Ovary (tissue), 3 donors: ENCODE measurements at regions not wholly inside any gene's neighbourhood (a gene's known extent, or its start where the extent isn't known, plus 50 kb on each side); places are given as distances from the start of the nearest gene placed in this dataset.

Source experiments
- EP300 ChIP-seq: sonication (generic); formaldehyde crosslinking; IDR thresholded peaks from one replicate; pipeline ENCODE4 v1.6.1; 2017; ENCODE audit warnings: antibody characterized with exemption
- POLR2A ChIP-seq: fragments of 450-650 bp; IDR thresholded peaks from one replicate; pipeline ENCODE4 v1.6.1; 2017; ENCODE audit warnings: antibody characterized with exemption, mild to moderate bottlenecking, moderate library complexity
- TF ChIP-seq, protein P1 (sequence below), 3 donors: fragments of 450-650 bp in 2 of 3; fragments of 200-600 bp in 1 of 3; IDR thresholded peaks; one replicate each; pipeline versions ENCODE4 v1.5.1 to v1.8.0; 2016 to 2022; ENCODE audit warnings: antibody characterized with exemption in 3 of 3, mild to moderate bottlenecking in 1 of 3
- donor health status: DM: no; HTN: no; CAD: no.

DNA sequence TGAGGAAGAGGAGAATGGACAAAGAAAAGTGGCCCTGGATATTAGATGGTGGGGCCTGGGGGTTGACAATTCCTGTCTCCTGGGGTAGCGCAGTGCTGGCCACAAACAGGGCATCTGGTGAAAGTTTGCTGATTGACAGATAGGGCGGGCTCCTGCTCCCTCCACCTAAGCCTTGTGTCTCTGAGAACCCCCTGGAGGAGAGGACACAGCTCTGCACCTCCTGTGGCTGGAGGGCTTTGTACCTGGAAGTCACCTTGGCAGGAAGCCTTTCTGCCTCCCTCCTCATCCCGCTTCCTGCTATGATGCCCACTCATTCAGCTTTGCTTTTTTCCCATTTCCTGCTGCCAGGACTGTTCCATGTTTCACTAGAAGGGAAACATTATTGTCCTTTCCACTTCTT lies 72.4 kb downstream of the RHOB start:
- TF ChIP-seq, protein P1, sequence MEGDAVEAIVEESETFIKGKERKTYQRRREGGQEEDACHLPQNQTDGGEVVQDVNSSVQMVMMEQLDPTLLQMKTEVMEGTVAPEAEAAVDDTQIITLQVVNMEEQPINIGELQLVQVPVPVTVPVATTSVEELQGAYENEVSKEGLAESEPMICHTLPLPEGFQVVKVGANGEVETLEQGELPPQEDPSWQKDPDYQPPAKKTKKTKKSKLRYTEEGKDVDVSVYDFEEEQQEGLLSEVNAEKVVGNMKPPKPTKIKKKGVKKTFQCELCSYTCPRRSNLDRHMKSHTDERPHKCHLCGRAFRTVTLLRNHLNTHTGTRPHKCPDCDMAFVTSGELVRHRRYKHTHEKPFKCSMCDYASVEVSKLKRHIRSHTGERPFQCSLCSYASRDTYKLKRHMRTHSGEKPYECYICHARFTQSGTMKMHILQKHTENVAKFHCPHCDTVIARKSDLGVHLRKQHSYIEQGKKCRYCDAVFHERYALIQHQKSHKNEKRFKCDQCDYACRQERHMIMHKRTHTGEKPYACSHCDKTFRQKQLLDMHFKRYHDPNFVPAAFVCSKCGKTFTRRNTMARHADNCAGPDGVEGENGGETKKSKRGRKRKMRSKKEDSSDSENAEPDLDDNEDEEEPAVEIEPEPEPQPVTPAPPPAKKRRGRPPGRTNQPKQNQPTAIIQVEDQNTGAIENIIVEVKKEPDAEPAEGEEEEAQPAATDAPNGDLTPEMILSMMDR (IDR thresholded peaks at IDR 0.05) = no peak
- TF ChIP-seq POLR2A = no peak
- no peak for TF ChIP-seq EP300
